PFSK-1 (cell line): ENCODE measurements at regions not wholly inside any gene's neighbourhood (a gene's known extent, or its start where the extent isn't known, plus 50 kb on each side); places are given as distances from the start of the nearest gene placed in this dataset.

Experiments used
- FOXP2 ChIP-seq: optimal IDR thresholded peaks from 2 replicates; pipeline ENCODE3; 2011; ENCODE audit warnings: borderline replicate concordance, control low read depth, inconsistent platforms; ENCODE audit not compliant: insufficient read depth; ENCODE audit errors: extremely low read length, extremely low read depth
- POLR2AphosphoS5 ChIP-seq: IDR thresholded peaks from 2 replicates; pipeline ENCODE4 v1.6.1; 2012; ENCODE audit warnings: low read depth, mild to moderate bottlenecking, control low read depth, low read length, moderate library complexity
- SIN3A ChIP-seq: IDR thresholded peaks from 2 replicates; pipeline ENCODE4 v1.6.1; 2012; ENCODE audit warnings: mild to moderate bottlenecking, low read length, moderate library complexity, borderline replicate concordance; ENCODE audit not compliant: insufficient read depth
- TAF1 ChIP-seq: IDR thresholded peaks from 2 replicates; pipeline ENCODE4 v1.6.1; 2012; ENCODE audit warnings: low read length, control low read depth, borderline replicate concordance; ENCODE audit not compliant: insufficient read depth
- TF ChIP-seq, protein P1 (sequence below), 2 experiments: IDR thresholded peaks; 2 replicates each; pipeline versions ENCODE4 v1.6.1 to v1.8.0; 2011 to 2012; ENCODE audit warnings: low read depth in 2 of 2, low read length in 2 of 2, control low read depth in 1 of 2, inconsistent platforms in 1 of 2, mild to moderate bottlenecking in 1 of 2, moderate library complexity in 1 of 2; ENCODE audit not compliant: insufficient read depth in 1 of 2

DNA sequence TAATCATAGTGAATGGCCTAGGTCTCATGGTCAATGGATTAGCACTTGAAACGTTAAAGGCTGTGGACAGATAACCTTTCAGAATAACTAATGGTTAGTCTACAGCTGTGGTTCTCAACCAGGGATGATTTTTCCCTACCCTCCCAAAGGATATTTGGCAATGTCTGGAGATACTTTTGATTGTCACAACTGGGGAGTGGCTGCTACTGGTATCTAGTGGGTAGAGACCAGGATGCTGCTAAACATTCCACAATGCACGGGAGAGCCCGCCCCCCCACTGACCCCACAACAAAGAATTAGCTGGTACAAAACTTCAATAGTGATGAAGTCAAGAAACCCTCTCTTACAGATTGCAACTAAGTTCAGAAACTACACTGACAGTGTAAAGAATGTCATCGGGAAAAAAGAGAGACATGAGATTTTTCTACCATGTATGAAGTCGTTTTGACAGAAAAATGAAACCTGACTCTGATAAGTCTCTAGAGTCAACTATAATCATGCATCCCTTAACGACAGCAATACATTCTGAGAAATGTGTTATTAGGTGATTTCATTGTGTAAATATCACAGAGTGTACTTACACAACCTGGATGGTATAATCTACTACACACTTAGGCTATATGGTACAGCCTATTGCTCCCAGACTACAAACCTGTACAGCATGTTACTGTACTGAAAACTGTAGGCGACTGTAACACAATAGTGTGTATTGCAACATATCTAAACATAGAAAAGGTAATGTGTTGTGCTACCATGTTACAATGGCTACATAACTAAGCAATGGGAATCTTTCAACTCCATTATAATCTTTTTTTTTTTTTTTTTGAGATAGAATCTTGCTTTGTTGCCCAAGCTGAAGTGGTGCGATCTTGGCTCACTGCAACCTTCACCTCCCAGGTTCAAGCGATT, 49.7 kb upstream of the PRDX6 start:
- no peak for TF ChIP-seq TAF1
- TF ChIP-seq, protein P1, sequence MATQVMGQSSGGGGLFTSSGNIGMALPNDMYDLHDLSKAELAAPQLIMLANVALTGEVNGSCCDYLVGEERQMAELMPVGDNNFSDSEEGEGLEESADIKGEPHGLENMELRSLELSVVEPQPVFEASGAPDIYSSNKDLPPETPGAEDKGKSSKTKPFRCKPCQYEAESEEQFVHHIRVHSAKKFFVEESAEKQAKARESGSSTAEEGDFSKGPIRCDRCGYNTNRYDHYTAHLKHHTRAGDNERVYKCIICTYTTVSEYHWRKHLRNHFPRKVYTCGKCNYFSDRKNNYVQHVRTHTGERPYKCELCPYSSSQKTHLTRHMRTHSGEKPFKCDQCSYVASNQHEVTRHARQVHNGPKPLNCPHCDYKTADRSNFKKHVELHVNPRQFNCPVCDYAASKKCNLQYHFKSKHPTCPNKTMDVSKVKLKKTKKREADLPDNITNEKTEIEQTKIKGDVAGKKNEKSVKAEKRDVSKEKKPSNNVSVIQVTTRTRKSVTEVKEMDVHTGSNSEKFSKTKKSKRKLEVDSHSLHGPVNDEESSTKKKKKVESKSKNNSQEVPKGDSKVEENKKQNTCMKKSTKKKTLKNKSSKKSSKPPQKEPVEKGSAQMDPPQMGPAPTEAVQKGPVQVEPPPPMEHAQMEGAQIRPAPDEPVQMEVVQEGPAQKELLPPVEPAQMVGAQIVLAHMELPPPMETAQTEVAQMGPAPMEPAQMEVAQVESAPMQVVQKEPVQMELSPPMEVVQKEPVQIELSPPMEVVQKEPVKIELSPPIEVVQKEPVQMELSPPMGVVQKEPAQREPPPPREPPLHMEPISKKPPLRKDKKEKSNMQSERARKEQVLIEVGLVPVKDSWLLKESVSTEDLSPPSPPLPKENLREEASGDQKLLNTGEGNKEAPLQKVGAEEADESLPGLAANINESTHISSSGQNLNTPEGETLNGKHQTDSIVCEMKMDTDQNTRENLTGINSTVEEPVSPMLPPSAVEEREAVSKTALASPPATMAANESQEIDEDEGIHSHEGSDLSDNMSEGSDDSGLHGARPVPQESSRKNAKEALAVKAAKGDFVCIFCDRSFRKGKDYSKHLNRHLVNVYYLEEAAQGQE (IDR thresholded peaks at IDR 0.05; ENCODE audit: insufficient read depth in 1 of 2, low read depth in 2 of 2, low read length in 2 of 2), result no peak
- TF ChIP-seq POLR2AphosphoS5, result no peak
- no peak for TF ChIP-seq SIN3A
- no peak for TF ChIP-seq FOXP2
